MM.1S (cell line): ENCODE measurements at regions not wholly inside any gene's neighbourhood (a gene's known extent, or its start where the extent isn't known, plus 50 kb on each side); places are given as distances from the start of the nearest gene placed in this dataset.

Experiments
- DNase-seq: peaks from one replicate; pipeline ENCODE4 v3.0.0-alpha.2; 2015
- H2AFZ ChIP-seq: fragments of 300-600 bp; sonication (generic); 2 replicates; pipeline ENCODE4 v1.6.0; 2016; ENCODE audit warnings: antibody characterized with exemption, low read length
- H3F3A ChIP-seq: fragments of 300-600 bp; sonication (generic); 2 replicates; pipeline ENCODE4 v1.6.1; 2016; ENCODE audit warnings: mild to moderate bottlenecking, antibody characterized with exemption, low read length, moderate library complexity, mixed read lengths; ENCODE audit not compliant: insufficient read depth
- H3K27ac ChIP-seq: fragments of 300-600 bp; sonication (generic); 2 replicates; pipeline ENCODE4 v1.5.1; 2016; ENCODE audit warnings: mild to moderate bottlenecking, low read length
- H3K27me3 ChIP-seq: fragments of 300-600 bp; sonication (generic); replicated peaks from 2 replicates; pipeline ENCODE4 v1.6.0; 2016; ENCODE audit warnings: low read length; ENCODE audit not compliant: insufficient read depth
- H3K36me3 ChIP-seq: fragments of 300-600 bp; sonication (generic); replicated peaks from 2 replicates; pipeline ENCODE4 v1.6.1; 2016; ENCODE audit warnings: mild to moderate bottlenecking, low read length, mixed read lengths; ENCODE audit not compliant: insufficient read depth
- H3K4me1 ChIP-seq: fragments of 300-600 bp; sonication (generic); 2 replicates; pipeline ENCODE4 v1.6.1; 2016; ENCODE audit warnings: low read length, mixed read lengths
- H3K4me2 ChIP-seq: fragments of 300-600 bp; sonication (generic); 2 replicates; pipeline ENCODE4 v1.6.0; 2016; ENCODE audit warnings: low read depth, low read length
- H3K4me3 ChIP-seq: fragments of 300-600 bp; sonication (generic); 2 replicates; pipeline ENCODE4 v1.5.1; 2016; ENCODE audit warnings: low read length, mixed read lengths
- H3K79me2 ChIP-seq: fragments of 300-600 bp; sonication (generic); 2 replicates; pipeline ENCODE4 v1.6.1; 2016; ENCODE audit warnings: mixed run types, low read length, mixed read lengths
- H3K9ac ChIP-seq: fragments of 300-600 bp; sonication (generic); 2 replicates; pipeline ENCODE4 v1.6.1; 2016; ENCODE audit warnings: low read length, mixed read lengths
- H3K9me2 ChIP-seq: fragments of 300-600 bp; sonication (generic); replicated peaks from 2 replicates; pipeline ENCODE4 v1.6.1; 2016; ENCODE audit warnings: mild to moderate bottlenecking, low read length, mixed read lengths; ENCODE audit not compliant: insufficient read depth
- H3K9me3 ChIP-seq: fragments of 300-600 bp; sonication (generic); replicated peaks from 2 replicates; pipeline ENCODE4 v1.6.1; 2016; ENCODE audit warnings: mild to moderate bottlenecking, low read length, mixed read lengths; ENCODE audit not compliant: insufficient read depth
- H4K20me1 ChIP-seq: fragments of 300-600 bp; sonication (generic); 2 replicates; pipeline ENCODE4 v1.6.1; 2016; ENCODE audit warnings: mild to moderate bottlenecking, low read length, moderate library complexity, mixed read lengths; ENCODE audit not compliant: insufficient read depth
- CTCF ChIP-seq: fragments of 300-600 bp; sonication (generic); IDR thresholded peaks from 2 replicates; pipeline ENCODE4 v1.5.1; 2016; ENCODE audit warnings: antibody characterized with exemption, low read length, mixed read lengths
- EZH2 ChIP-seq: fragments of 300-600 bp; sonication (generic); optimal IDR thresholded peaks from 2 replicates; pipeline ENCODE3; 2017; ENCODE audit warnings: low read depth, mild to moderate bottlenecking, antibody characterized with exemption, low read length, mixed read lengths
- EZH2phosphoT487 ChIP-seq: fragments of 300-600 bp; sonication (generic); IDR thresholded peaks from 2 replicates; pipeline ENCODE4 v1.6.1; 2018; ENCODE audit warnings: antibody characterized with exemption, low read length

- H3K36me3 ChIP-seq = no peaks in the 10 kb centered on the region
- DNase-seq = no peak
- H2AFZ ChIP-seq = no peak overlapping the region
- H4K20me1 ChIP-seq = no peaks in the 10 kb centered on the region
- no peak overlapping the region for H3K4me3 ChIP-seq
- H3K27me3 ChIP-seq = no peaks in the 10 kb centered on the region
- no peak overlapping the region for H3K9ac ChIP-seq
- no peaks in the 10 kb centered on the region for H3K4me1 ChIP-seq
- no peaks in the 10 kb centered on the region for H3K79me2 ChIP-seq
- no peaks in the 10 kb centered on the region for H3F3A ChIP-seq
- H3K9me3 ChIP-seq = no peaks in the 10 kb centered on the region
- no peak overlapping the region for H3K27ac ChIP-seq
- H3K4me2 ChIP-seq = no peak overlapping the region
- TF ChIP-seq EZH2 (no peak), EZH2phosphoT487 (no peak)
- H3K9me2 ChIP-seq = no peaks in the 10 kb centered on the region; the same call in 1 of the 2 replicates
Measured at GRCh38 chr5:8114597-8115266, 245.8 kb downstream of the MTRR start.

GRCh38 chr5:8123559-8123958 is 254.6 kb downstream of the MTRR start:
- Histone ChIP-seq H3K4me2 (no peak overlapping the region), H3K9me3 (no peaks in the 10 kb centered on the region), H3K9ac (no peak overlapping the region), H3K4me1 (no peaks in the 10 kb centered on the region), H3K27me3 (no peaks in the 10 kb centered on the region), H3K79me2 (no peaks in the 10 kb centered on the region), H3K36me3 (no peaks in the 10 kb centered on the region), H3K27ac (no peak overlapping the region), H2AFZ (no peak overlapping the region), H3F3A (no peaks in the 10 kb centered on the region), H4K20me1 (no peaks in the 10 kb centered on the region), H3K9me2 (no peaks in the 10 kb centered on the region), H3K4me3 (no peak overlapping the region)
- no peak for DNase-seq
- TF ChIP-seq EZH2phosphoT487 = no peak
- no peak for TF ChIP-seq EZH2

- Histone ChIP-seq H3K9me3 (no peaks in the 10 kb centered on the region), H3K36me3 (no peaks in the 10 kb centered on the region), H3K4me3 (no peak overlapping the region), H4K20me1 (no peaks in the 10 kb centered on the region), H2AFZ (no peak overlapping the region), H3K9me2 (no peaks in the 10 kb centered on the region), H3K27ac (no peak overlapping the region), H3K9ac (no peak overlapping the region), H3F3A (no peaks in the 10 kb centered on the region), H3K4me1 (no peaks in the 10 kb centered on the region), H3K79me2 (no peaks in the 10 kb centered on the region), H3K4me2 (no peak overlapping the region), H3K27me3 (no peaks in the 10 kb centered on the region)
- TF ChIP-seq EZH2 = no peak
- no peak for TF ChIP-seq CTCF
- no peak for TF ChIP-seq EZH2phosphoT487
- DNase-seq = no peak
Measured at GRCh38 chr5:8134609-8135008, 265.7 kb downstream of the MTRR start.

GRCh38 chr5:8135742-8136141 is 266.8 kb downstream of the MTRR start:
- H3F3A ChIP-seq = no peaks in the 10 kb centered on the region
- H3K27ac ChIP-seq = no peak overlapping the region
- no peaks in the 10 kb centered on the region for H3K9me2 ChIP-seq
- H3K4me3 ChIP-seq = no peak overlapping the region
- no peaks in the 10 kb centered on the region for H3K36me3 ChIP-seq
- H2AFZ ChIP-seq = no peak overlapping the region
- no peaks in the 10 kb centered on the region for H3K27me3 ChIP-seq
- no peak overlapping the region for H3K4me2 ChIP-seq
- no peaks in the 10 kb centered on the region for H4K20me1 ChIP-seq
- H3K9me3 ChIP-seq = no peaks in the 10 kb centered on the region
- H3K4me1 ChIP-seq = no peaks in the 10 kb centered on the region
- no peak for DNase-seq
- no peaks in the 10 kb centered on the region for H3K79me2 ChIP-seq
- TF ChIP-seq CTCF (no peak), EZH2phosphoT487 (no peak), EZH2 (no peak)
- no peak overlapping the region for H3K9ac ChIP-seq
